ENCODE measurements at regions not wholly inside any gene's neighbourhood (a gene's known extent, or its start where the extent isn't known, plus 50 kb on each side); places are given as distances from the start of the nearest gene placed in this dataset.

- TF ChIP-seq, protein P1, sequence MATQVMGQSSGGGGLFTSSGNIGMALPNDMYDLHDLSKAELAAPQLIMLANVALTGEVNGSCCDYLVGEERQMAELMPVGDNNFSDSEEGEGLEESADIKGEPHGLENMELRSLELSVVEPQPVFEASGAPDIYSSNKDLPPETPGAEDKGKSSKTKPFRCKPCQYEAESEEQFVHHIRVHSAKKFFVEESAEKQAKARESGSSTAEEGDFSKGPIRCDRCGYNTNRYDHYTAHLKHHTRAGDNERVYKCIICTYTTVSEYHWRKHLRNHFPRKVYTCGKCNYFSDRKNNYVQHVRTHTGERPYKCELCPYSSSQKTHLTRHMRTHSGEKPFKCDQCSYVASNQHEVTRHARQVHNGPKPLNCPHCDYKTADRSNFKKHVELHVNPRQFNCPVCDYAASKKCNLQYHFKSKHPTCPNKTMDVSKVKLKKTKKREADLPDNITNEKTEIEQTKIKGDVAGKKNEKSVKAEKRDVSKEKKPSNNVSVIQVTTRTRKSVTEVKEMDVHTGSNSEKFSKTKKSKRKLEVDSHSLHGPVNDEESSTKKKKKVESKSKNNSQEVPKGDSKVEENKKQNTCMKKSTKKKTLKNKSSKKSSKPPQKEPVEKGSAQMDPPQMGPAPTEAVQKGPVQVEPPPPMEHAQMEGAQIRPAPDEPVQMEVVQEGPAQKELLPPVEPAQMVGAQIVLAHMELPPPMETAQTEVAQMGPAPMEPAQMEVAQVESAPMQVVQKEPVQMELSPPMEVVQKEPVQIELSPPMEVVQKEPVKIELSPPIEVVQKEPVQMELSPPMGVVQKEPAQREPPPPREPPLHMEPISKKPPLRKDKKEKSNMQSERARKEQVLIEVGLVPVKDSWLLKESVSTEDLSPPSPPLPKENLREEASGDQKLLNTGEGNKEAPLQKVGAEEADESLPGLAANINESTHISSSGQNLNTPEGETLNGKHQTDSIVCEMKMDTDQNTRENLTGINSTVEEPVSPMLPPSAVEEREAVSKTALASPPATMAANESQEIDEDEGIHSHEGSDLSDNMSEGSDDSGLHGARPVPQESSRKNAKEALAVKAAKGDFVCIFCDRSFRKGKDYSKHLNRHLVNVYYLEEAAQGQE (IDR thresholded peaks at IDR 0.05; ENCODE audit: insufficient read depth in 1 of 2, low read depth in 2 of 2, low read length in 2 of 2) = no peak
- no peak for TF ChIP-seq FOXP2 (optimal IDR thresholded peaks at IDR 0.05; ENCODE audit: borderline replicate concordance, extremely low read depth, extremely low read length, insufficient read depth)
Measured at GRCh38 chr3:86794361-86795065, 196.4 kb downstream of the VGLL3 start.

GRCh38 chr3:86793786-86794185 is 197.2 kb downstream of the VGLL3 start:
- TF ChIP-seq POLR2AphosphoS5 (IDR thresholded peaks at IDR 0.05; ENCODE audit: low read depth, low read length) = no peak
- no peak for TF ChIP-seq SIN3A (IDR thresholded peaks at IDR 0.05; ENCODE audit: borderline replicate concordance, insufficient read depth, low read length)
- TF ChIP-seq, protein P1 (IDR thresholded peaks at IDR 0.05; ENCODE audit: insufficient read depth in 1 of 2, low read depth in 2 of 2, low read length in 2 of 2) = no peak
- no peak for TF ChIP-seq TAF1 (IDR thresholded peaks at IDR 0.05; ENCODE audit: borderline replicate concordance, insufficient read depth, low read length)
- no peak for TF ChIP-seq FOXP2 (optimal IDR thresholded peaks at IDR 0.05; ENCODE audit: borderline replicate concordance, extremely low read depth, extremely low read length, insufficient read depth)

GRCh38 chr3:86792316-86792715 is 198.6 kb downstream of the VGLL3 start:
- no peak for TF ChIP-seq TAF1 (IDR thresholded peaks at IDR 0.05; ENCODE audit: borderline replicate concordance, insufficient read depth, low read length)
- no peak for TF ChIP-seq POLR2AphosphoS5 (IDR thresholded peaks at IDR 0.05; ENCODE audit: low read depth, low read length)
- no peak for TF ChIP-seq FOXP2 (optimal IDR thresholded peaks at IDR 0.05; ENCODE audit: borderline replicate concordance, extremely low read depth, extremely low read length, insufficient read depth)
- TF ChIP-seq, protein P1 (IDR thresholded peaks at IDR 0.05; ENCODE audit: insufficient read depth in 1 of 2, low read depth in 2 of 2, low read length in 2 of 2) = no peak
- TF ChIP-seq SIN3A (IDR thresholded peaks at IDR 0.05; ENCODE audit: borderline replicate concordance, insufficient read depth, low read length) = no peak

DNA sequence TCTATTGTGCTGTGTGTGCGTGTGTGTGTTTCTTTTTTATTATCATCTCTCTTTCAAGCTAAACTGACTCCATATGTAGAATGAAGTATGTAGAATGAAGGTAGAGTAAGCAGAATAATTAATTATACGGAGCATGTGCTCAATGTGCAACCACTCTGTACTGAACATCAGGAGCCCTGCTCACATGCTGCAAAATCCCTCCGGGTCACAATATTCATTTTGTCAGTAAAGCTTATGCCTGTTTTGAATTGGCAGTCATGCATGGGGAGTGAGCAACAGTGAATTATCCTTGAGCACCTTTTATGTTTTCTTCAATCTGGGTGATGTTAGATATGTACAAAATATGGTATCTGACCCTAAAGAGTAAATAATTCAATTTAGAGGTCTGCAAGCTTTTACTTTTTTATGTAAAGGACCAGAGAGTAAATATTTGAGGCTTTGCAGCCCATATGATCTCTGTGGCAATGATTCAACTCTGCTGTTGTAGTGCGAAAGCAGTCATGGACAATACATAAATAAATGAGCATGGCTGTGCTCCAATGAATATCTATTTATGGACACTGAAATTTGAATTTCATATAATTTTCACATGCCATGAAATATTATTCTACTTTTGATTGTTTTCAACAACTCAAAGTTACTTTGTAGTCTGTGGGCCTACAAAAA is 199.9 kb downstream of the VGLL3 start:
- TF ChIP-seq FOXP2 (optimal IDR thresholded peaks at IDR 0.05; ENCODE audit: borderline replicate concordance, extremely low read depth, extremely low read length, insufficient read depth) (no peak), TAF1 (IDR thresholded peaks at IDR 0.05; ENCODE audit: borderline replicate concordance, insufficient read depth, low read length) (no peak), SIN3A (IDR thresholded peaks at IDR 0.05; ENCODE audit: borderline replicate concordance, insufficient read depth, low read length) (no peak), POLR2AphosphoS5 (IDR thresholded peaks at IDR 0.05; ENCODE audit: low read depth, low read length) (no peak)
- TF ChIP-seq, protein P1 (IDR thresholded peaks at IDR 0.05; ENCODE audit: insufficient read depth in 1 of 2, low read depth in 2 of 2, low read length in 2 of 2) = no peak
